Rectal smooth muscle tissue (tissue), 1 donor: ENCODE measurements at regions not wholly inside any gene's neighbourhood (a gene's known extent, or its start where the extent isn't known, plus 50 kb on each side); places are given as distances from the start of the nearest gene placed in this dataset.

ENCODE experiments used
- H3K27ac ChIP-seq: one replicate; pipeline ENCODE4 v1.7.0; 2013; ENCODE audit warnings: low read depth, low read length, inconsistent platforms
- H3K27me3 ChIP-seq: one replicate; pipeline ENCODE4 v1.7.0; 2013; ENCODE audit warnings: low read length; ENCODE audit not compliant: control insufficient read depth, insufficient read depth
- H3K36me3 ChIP-seq: one replicate; pipeline ENCODE4 v1.7.0; 2013; ENCODE audit warnings: low read length; ENCODE audit not compliant: control insufficient read depth, insufficient read depth
- H3K4me1 ChIP-seq: one replicate; pipeline ENCODE4 v1.7.0; 2013; ENCODE audit warnings: low read length; ENCODE audit not compliant: control insufficient read depth, insufficient read depth
- H3K4me3 ChIP-seq: one replicate; pipeline ENCODE4 v1.7.0; 2013; ENCODE audit warnings: low read length
- H3K9ac ChIP-seq: one replicate; pipeline ENCODE4 v1.7.0; 2013; ENCODE audit warnings: low read length

- H3K9ac ChIP-seq: no peak overlapping the region
- H3K4me3 ChIP-seq: no peak overlapping the region
- H3K27me3 ChIP-seq: no peaks in the 10 kb centered on the region
- no peak overlapping the region for H3K27ac ChIP-seq
- no peaks in the 10 kb centered on the region for H3K4me1 ChIP-seq
- no peaks in the 10 kb centered on the region for H3K36me3 ChIP-seq
These were observed 1973.4 kb downstream of the SUCLG1 start for GRCh38 chr2:82485701-82486100.

- H3K4me3 ChIP-seq: no peak overlapping the region
- H3K9ac ChIP-seq: no peak overlapping the region
- H3K36me3 ChIP-seq: no peaks in the 10 kb centered on the region
- no peaks in the 10 kb centered on the region for H3K4me1 ChIP-seq
- no peak overlapping the region for H3K27ac ChIP-seq
- no peaks in the 10 kb centered on the region for H3K27me3 ChIP-seq
These were observed 1977.9 kb downstream of the SUCLG1 start for GRCh38 chr2:82481207-82481606.

GRCh38 chr2:82478641-82479040 is 1980.4 kb downstream of the SUCLG1 start:
- Histone ChIP-seq H3K27ac (no peak overlapping the region), H3K27me3 (no peaks in the 10 kb centered on the region)

GRCh38 chr2:82476094-82476493 is 1983.0 kb downstream of the SUCLG1 start:
- no peak overlapping the region for H3K27ac ChIP-seq
- H3K36me3 ChIP-seq: no peaks in the 10 kb centered on the region
- H3K4me3 ChIP-seq: no peak overlapping the region
- H3K4me1 ChIP-seq: no peaks in the 10 kb centered on the region
- H3K9ac ChIP-seq: no peak overlapping the region
- H3K27me3 ChIP-seq: no peaks in the 10 kb centered on the region

More at GRCh38 chr2:82478641-82479040, 1980.4 kb downstream of the SUCLG1 start:
- no peak overlapping the region for H3K9ac ChIP-seq
- no peaks in the 10 kb centered on the region for H3K36me3 ChIP-seq
- H3K4me3 ChIP-seq: no peak overlapping the region
- no peaks in the 10 kb centered on the region for H3K4me1 ChIP-seq

- Histone ChIP-seq H3K27ac (no peak overlapping the region), H3K36me3 (no peaks in the 10 kb centered on the region), H3K4me1 (no peaks in the 10 kb centered on the region), H3K4me3 (no peak overlapping the region), H3K9ac (no peak overlapping the region), H3K27me3 (no peaks in the 10 kb centered on the region)
These were observed 2030.8 kb downstream of the SUCLG1 start for GRCh38 chr2:82428251-82428650.

GRCh38 chr2:82412021-82412420 is 2047.1 kb downstream of the SUCLG1 start:
- H3K27ac ChIP-seq: no peak overlapping the region
- H3K36me3 ChIP-seq: no peaks in the 10 kb centered on the region
- no peak overlapping the region for H3K4me3 ChIP-seq
- no peak overlapping the region for H3K9ac ChIP-seq
- no peaks in the 10 kb centered on the region for H3K4me1 ChIP-seq
- no peaks in the 10 kb centered on the region for H3K27me3 ChIP-seq

- Histone ChIP-seq H3K36me3 (no peaks in the 10 kb centered on the region), H3K27me3 (no peaks in the 10 kb centered on the region), H3K27ac (no peak overlapping the region), H3K4me3 (no peak overlapping the region), H3K4me1 (no peaks in the 10 kb centered on the region), H3K9ac (no peak overlapping the region)
These were observed 2048.0 kb downstream of the SUCLG1 start for GRCh38 chr2:82411071-82411470.

- H3K4me1 ChIP-seq: no peaks in the 10 kb centered on the region
- H3K36me3 ChIP-seq: no peaks in the 10 kb centered on the region
- H3K9ac ChIP-seq: no peak overlapping the region
- H3K27ac ChIP-seq: no peak overlapping the region
- H3K4me3 ChIP-seq: no peak overlapping the region
- H3K27me3 ChIP-seq: no peaks in the 10 kb centered on the region
These were observed 2063.5 kb downstream of the SUCLG1 start for GRCh38 chr2:82395531-82395930.

- Histone ChIP-seq H3K27ac (no peak overlapping the region), H3K4me1 (no peaks in the 10 kb centered on the region), H3K27me3 (no peaks in the 10 kb centered on the region), H3K4me3 (no peak overlapping the region), H3K36me3 (no peaks in the 10 kb centered on the region), H3K9ac (no peak overlapping the region)
These were observed 2067.7 kb downstream of the SUCLG1 start for GRCh38 chr2:82391386-82391785.

- H3K4me1 ChIP-seq: no peaks in the 10 kb centered on the region
- H3K27ac ChIP-seq: no peak overlapping the region
- no peaks in the 10 kb centered on the region for H3K27me3 ChIP-seq
- no peak overlapping the region for H3K9ac ChIP-seq
- H3K4me3 ChIP-seq: no peak overlapping the region
- H3K36me3 ChIP-seq: no peaks in the 10 kb centered on the region
These were observed 2051.1 kb upstream of the LRRTM1 start for GRCh38 chr2:82355622-82356021.

GRCh38 chr2:82345910-82346309 is 2041.4 kb upstream of the LRRTM1 start:
- no peak overlapping the region for H3K9ac ChIP-seq
- H3K36me3 ChIP-seq: no peaks in the 10 kb centered on the region
- no peaks in the 10 kb centered on the region for H3K27me3 ChIP-seq
- H3K4me3 ChIP-seq: no peak overlapping the region
- H3K4me1 ChIP-seq: peaks cover 4% of the 10 kb centered on the region
- H3K27ac ChIP-seq: no peak overlapping the region

GRCh38 chr2:82344670-82345069 is 2040.1 kb upstream of the LRRTM1 start:
- no peaks in the 10 kb centered on the region for H3K27me3 ChIP-seq
- H3K27ac ChIP-seq: no peak overlapping the region
- H3K4me3 ChIP-seq: no peak overlapping the region
- no peak overlapping the region for H3K9ac ChIP-seq
- peaks cover 4% of the 10 kb centered on the region for H3K4me1 ChIP-seq
- H3K36me3 ChIP-seq: no peaks in the 10 kb centered on the region

GRCh38 chr2:82342356-82342755 is 2037.8 kb upstream of the LRRTM1 start:
- Histone ChIP-seq H3K27me3 (no peaks in the 10 kb centered on the region), H3K27ac (no peak overlapping the region), H3K36me3 (no peaks in the 10 kb centered on the region), H3K4me3 (no peak overlapping the region), H3K4me1 (peaks cover 4% of the 10 kb centered on the region), H3K9ac (no peak overlapping the region)
